NCI-H2227 treated with DMSO at 0.1 percent for 48 hours (cell line): ENCODE measurements at regions not wholly inside any gene's neighbourhood (a gene's known extent, or its start where the extent isn't known, plus 50 kb on each side); places are given as distances from the start of the nearest gene placed in this dataset.
"Not testable (repeated sequence)": the region's sequence is repeated elsewhere in the genome, so short reads cannot be mapped to it uniquely, and the experiment has no call there.

Experiments
- DNase-seq: peaks from one replicate; lab custom pipeline; 2025; lab: John Stamatoyannopoulos, UW

DNA sequence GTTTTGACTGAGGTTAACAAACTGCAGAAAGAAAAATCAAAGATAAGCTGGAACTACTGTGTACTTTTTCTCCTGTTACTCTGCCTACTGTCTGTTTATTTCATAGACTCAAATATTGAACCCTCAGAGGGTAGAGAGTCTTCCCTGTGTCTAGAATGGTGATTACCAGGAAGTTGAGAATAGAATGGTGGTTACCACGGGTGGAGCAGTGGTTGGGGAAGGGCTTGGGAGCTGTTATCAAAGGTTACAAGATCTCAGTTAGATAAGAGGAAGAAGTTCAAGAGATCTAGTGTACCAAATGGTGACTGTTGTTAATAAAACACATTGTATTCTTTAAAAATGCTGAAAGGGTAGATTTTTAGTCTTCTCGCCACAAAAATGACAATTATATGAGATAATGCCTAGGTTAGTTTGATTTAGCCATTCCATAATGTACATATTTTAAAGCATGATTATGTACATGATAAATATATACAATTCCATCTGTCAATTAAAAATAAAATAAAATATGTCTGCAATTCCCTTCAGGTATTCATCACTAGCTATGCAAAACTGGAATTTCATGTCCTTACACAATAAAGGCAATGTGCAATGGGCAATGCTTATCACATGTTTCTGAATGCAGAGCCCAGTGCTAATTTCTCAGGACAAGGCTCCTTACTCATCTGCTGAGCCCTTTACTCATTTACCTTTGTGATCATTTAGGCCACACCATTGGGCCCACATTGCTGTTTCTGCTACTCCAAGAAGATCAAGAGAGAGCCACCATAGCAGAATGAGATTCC is 474.3 kb upstream of the CAMK1G start:
- DNase-seq = no peak

DNA sequence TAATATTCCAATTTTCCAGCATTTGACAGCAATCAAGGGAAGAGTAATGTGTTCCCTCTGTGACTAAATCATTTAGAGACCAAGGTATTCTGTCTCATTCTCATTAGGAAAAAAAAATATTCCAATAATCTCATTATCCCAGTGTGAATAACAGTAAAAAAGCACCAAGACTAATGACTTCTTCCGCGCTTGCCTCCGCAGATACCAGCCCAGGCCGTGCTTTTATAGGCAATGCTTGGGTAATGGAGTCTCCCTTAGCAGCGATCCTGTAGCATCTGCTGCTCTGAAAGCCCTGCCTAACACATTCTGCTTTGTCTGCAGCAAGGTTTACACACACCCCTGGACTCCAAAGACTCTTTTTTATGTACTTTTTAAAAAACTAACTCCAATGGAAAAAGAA is 470.0 kb upstream of the CAMK1G start:
- DNase-seq = no peak

- DNase-seq = no peak
Observed at GRCh38 chr1:209116705-209117104, 466.8 kb upstream of the CAMK1G start.

DNA sequence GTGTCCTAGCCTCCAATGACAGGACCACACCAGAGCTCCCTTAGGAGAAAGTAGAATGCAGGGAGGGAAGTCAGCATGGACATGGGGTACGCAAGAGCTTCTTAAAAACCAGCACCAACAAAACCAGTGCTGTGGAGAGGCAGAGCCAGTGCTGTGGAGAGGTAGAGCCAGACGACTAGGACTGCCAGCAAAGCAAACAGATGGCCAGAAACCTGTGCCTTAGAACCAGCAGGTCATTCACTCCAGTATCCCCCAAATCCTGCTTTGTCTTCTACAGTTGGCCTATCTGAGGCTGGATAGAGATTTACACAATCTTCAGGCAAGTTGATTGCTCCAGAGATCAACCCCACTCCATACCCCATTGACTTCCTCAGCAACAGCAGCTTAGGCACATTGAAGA is 459.9 kb upstream of the CAMK1G start:
- DNase-seq = no peak

DNA sequence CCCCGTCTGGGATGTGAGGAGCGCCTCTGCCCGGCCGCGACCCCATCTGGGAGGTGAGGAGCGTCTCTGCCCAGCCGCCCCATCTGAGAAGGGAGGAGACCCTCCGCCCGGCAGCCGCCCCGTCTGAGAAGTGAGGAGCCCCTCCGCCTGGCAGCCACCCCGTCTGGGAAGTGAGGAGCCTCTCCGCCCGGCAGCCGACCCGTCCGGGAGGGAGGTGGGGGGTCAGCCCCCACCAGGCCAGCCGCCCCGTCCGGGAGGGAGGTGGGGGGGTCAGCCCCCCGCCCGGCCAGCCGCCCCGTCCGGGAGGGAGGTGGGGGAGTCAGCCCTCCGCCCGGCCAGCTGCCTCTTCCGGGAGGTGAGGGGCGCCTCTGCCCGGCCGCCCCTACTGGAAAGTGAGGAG is 454.4 kb upstream of the CAMK1G start:
- not testable (repeated sequence) for DNase-seq

DNA sequence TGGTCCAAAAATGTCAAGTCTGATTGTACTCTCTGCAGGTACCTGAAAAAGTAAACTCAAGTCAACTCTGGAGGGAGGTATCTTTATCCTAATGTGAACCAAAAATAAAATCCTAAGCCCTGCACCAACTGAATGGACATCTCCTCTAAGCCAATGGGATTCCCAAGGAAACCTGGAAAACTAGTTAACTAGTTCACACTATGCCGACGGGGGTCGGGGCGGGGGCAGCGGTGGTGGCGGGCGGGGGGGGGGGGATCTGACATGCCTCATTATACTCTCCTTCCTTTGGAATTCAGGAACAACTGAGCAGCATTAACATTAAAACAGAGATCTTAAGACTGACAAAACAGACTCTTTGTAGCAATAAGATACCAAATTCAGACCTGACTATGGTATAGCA is 452.6 kb upstream of the CAMK1G start:
- no peak for DNase-seq

DNA sequence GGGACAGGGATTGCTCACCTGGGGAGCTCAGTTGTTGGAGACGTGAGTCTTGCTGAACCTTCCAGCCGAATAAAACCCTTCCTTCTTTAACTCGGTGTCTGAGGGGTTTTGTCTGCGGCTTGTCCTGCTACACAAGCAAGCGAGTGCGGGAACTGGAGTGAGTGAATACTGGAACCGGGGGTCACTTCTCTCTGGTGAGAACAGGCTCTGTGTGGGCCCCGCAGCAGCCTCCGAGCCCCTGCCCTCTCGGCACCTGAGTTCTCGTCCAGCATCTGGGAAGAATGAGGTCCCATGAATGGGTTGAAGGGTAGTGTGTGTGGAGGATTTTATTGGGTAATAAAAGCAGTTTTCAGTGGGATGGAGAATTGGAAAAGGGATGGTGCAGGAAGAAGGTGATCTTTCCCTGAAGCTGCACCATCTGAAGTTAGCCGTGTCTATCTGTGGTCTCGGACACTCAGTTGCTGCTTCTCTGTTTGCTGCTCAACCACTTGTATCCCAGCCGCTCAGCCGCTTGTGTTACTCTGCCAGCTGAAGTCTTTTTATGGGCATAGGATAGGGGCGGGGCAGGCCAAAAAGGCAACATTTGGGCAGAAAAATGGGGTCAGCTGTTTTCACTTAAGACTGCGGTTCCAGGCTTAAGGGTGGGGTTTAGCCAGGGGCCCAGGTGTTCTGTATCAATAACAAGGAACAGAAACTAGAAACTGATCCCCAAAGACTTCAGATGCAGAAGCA is 450.6 kb upstream of the CAMK1G start:
- no peak for DNase-seq

DNA sequence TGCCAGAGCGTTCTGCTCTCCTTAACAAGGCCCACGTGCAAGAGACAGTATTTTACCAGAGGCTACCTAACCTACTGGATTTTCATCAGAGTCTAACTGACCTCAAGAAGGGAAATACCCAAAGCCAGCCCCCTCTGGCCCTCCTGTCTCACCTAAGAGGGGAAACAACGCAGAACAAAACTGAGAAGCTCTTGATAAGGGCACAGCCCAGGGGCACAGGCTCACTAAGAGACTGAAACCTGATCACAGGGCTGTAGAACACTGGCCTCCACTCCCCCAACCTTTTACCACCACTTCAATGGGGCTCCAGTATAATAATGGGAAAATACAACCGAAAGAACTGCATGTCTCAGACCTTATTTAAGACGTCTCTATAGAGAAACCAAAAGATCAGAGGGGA is 449.5 kb upstream of the CAMK1G start:
- DNase-seq = no peak

DNA sequence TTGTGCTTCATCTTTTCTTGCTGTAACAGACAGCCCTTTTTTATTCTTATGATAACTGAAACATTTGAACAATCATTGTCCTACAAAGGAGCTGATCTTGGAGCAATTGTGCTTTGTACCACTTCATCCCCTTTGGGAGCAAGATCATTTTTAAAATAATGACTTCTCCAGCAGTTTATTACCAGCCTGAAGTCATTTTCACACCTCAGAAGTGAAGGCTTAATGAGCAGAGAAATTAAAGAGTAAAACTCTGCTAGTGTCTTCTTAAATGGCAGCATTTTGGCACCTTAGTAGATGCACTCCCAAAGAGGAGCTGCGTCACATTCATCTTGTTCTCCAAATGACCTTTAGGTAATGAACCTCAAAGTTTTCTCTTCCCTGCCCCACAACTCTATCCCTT is 439.6 kb upstream of the CAMK1G start:
- DNase-seq = no peak

GRCh38 chr1:209150114-209150513 is 433.4 kb upstream of the CAMK1G start:
- no peak for DNase-seq

GRCh38 chr1:209153411-209153810 is 430.1 kb upstream of the CAMK1G start:
- DNase-seq = no peak

GRCh38 chr1:209154912-209155311 is 428.6 kb upstream of the CAMK1G start:
- no peak for DNase-seq

- no peak for DNase-seq
Observed at GRCh38 chr1:209155546-209155945, 428.0 kb upstream of the CAMK1G start.

GRCh38 chr1:209156991-209157390 is 426.5 kb upstream of the CAMK1G start:
- DNase-seq = no peak

DNA sequence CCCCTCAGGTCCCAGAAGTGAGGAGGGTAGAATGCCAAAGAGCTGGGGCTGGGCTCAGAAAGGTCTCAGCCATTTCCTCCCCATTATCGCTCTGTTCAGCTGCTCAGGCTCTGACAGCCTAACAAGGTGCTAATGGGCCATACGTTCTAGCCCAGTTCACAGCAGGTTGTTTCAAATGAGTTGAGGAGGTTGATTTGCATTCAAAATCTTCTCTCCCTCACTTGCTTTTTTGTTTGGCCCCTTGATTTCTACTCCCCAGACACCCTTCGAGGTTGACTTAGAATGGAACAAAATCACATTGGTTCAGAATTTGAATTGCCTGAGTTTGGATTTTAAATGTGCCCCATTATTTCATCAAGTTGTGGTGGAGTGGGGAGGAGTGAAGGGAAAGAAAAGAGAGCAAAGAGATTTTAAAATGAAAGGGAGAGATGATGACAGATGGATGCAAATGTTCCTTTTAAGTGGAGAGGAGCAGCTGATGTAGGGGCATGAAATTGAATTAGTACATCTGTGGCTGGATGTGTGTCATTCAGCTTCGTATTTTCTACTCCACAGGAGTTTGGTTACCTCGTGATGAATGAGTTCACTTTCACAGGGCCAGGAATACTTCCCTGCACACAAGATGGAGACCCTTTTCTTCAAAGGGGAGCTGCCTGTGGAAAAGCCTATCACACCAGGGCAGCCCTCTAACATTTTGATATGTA is 425.8 kb upstream of the CAMK1G start:
- DNase-seq = no peak

DNA sequence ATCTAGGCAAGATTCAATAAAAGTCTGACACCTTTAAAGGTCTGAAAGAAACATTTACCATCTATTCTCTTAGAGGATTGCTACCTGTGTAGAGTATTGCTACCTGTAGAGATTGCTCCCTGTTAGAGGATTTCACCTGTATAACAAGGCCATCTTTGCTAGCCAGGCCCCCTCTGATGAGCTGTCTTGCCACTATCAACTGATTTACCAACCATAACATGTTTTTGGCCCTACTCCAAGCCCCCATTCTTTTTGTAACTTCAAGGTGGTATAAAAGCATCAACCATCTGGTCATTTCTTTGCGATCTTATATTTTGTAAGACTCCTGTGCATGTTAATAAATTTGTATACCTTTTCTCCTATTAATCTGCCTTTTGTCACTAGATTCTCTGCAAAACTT is 424.7 kb upstream of the CAMK1G start:
- DNase-seq = no peak

- no peak for DNase-seq
Observed at GRCh38 chr1:209160230-209160629, 423.3 kb upstream of the CAMK1G start.

DNA sequence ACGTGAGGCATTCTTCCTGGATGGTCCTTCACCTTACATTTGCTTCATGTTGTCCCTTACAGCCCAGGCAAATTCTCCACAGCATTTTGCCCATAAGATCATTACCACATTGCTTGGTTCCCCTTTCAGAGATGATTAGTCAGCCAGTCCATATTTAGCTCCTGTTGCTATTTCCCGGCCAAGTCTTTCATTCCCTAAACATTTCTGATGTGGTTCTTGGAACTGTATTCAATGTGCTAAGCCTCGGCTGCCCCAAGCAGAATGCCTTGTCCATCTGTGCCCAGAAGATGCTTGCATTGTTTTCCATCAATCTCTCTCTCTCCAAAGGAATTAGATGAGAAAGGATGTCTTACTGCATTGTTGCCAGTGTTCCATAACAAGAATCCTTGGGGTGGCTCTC is 420.9 kb upstream of the CAMK1G start:
- no peak for DNase-seq

DNA sequence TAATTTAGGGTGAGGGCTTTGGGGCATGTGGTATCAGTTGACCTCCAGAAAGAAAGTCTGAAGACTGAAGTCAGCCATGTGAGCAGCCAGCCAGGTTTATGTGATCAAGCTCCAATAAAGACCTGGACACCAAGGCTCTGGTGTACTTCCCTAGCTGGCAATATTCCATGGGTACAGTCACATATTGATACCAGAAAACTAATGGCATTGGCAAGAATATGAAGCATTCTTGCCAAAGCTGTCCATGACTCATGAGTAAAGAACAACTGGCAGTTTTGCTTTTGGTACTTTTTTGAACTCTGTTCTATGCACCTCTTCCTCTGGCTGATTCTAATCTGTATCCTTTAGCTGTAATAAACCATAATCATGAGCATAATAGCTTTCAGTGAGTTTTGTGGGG is 415.3 kb upstream of the CAMK1G start:
- DNase-seq = no peak

DNA sequence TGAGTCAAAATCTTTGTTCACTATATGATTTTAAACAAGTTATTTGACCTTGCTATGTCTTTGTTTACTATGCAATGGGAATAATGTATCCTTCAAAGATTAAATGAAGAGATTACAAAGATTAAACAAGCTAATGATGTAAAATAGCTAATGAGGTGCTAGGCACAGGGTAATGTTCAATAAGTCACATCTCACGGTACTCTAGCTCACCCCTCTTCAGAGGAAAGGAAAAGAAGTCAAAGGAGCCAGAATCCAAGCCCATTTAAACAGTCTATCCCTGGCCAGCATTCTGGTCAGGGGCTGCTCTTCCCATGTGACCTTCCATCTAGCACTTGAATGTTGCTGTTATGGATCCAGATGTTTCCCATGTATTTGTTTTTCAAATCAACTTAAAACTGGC is 412.4 kb upstream of the CAMK1G start:
- DNase-seq = no peak

DNA sequence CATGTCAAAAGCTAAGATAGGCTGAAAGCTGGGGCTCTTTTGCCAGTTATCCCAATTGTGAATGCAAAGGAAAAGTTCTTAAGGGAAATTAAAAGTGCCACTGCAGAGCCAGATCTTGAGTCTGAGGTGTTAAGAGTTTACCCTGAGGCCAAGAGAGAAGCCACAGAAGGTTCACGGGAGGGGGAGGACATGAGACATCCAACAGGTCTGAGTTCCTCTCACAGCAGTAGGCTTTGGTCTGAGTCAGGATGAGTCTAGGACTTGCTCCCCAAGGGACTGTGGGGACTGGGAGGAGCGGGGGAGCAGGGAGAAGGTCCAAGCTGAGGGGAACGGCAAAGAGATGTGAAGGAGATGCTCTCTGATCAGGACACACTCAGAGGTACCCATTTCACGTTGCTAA is 411.2 kb upstream of the CAMK1G start:
- DNase-seq = no peak

DNA sequence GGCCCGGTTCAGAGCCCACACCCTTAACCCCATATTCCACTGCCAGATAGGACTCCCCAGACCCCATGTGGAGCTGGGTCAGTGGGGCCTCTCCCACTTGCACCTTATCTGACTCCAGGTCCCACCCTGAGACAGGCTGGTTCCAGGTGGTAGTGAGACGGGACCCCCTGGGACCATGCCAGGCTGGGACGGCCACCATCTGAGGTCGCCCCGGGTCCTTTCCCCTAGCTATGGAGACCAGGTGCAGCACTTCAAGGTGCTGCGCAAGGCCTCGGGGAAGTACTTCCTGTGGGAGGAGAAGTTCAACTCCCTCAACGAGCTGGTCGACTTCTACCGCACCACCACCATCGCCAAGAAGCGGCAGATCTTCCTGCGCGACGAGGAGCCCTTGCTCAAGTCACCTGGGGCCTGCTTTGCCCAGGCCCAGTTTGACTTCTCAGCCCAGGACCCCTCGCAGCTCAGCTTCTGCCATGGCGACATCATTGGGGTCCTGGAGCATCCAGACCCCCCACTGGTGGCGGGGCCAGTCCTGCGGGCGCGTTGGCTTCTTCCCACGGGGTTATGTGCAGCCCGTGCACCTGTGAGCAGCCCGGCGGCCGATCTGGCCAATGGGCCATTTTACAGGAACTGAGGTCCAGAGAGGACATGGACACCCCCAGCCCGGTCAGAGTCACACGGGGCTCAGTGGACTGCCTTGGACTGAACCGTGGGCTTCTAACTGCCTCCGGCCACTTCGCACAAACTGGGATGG is 410.5 kb upstream of the CAMK1G start:
- not testable (repeated sequence) for DNase-seq
